ENCODE measurements at regions not wholly inside any gene's neighbourhood (a gene's known extent, or its start where the extent isn't known, plus 50 kb on each side); places are given as distances from the start of the nearest gene placed in this dataset.
"Not testable (repeated sequence)": the region's sequence is repeated elsewhere in the genome, so short reads cannot be mapped to it uniquely, and the experiment has no call there.

DNA sequence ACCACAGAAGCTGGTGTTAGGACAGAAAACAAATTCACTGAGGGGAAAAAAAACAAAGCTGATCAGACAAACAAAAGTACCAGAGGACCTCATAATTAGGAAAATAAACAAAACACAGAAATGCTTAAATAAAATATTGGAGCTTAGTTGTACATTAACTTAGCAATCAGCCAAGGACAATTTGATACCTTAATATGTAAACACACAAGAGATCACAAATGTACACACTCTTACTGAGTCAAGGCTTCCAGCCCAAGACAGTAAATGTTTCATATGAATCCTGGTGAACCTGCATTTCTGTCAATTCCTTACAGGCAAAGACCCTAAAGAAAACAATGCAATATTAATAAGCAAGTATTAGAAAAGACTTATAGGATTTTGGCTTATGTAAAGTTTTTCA is 62.0 kb upstream of the SPTLC3 start:
- no peak for DNase-seq (ENCODE audit: low spot score)

DNA sequence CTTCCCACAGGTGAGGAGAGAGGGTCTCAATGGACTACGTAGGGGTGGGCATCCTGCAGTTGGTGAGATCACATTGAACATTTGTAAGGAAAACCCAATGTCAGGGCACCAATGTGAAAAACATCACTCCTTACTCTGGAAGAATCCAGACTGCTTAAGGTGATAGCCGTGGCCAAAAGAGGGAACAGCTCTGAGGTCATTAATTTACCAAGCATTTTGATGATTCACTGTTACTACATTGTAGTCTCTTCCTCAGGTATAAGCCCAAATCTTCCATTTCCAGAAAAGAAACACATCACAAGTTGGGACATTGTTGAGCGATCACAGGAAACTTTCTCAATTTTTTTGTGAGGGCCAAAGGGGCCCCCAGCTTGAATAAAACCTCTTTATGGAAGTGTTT is 61.1 kb upstream of the SPTLC3 start:
- no peak for DNase-seq (ENCODE audit: low spot score)

DNA sequence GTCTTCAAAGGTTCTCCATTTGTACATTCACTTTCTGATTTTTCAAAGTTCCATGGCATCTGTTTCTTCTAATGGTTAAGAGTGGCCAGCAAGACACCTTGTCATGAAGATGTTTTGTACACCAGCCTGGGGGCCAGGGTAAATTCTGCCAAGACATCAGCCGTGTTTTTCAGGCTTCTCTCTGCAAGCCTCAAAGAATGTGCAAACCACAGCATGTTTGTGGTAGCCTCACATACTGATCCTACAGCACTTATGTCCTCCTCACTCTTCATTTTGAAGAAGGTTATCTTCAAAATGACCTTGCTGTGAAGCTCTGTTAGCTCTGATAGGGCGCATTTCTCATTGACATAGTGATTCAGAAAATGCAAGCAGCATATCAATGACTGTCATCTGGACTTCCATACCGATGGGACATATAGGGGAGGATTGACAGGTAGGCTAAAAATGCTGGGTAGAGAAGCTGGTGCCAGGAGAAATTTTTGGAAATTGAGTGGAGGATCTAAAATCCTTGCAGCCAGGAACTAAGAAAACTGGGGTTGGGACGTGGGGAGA is 59.3 kb upstream of the SPTLC3 start:
- no peak for DNase-seq (ENCODE audit: low spot score)

DNA sequence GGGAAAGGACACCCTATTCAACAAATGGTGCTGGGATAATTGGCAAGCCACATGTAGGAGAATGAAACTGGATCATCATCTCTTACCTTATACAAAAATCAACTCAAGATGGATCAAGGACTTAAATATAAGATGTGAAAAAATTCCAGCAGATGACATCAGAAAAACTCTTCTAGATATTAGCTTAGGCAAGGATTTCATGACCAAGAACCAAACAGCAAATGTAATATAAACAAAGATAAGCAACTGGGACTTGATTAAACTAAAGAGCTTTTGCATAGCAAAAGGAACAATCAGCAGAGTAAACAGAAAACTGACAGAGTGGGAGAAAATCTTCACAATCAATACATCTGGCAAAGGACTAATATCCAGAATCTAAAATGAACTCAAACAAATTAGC is 54.5 kb upstream of the SPTLC3 start:
- not testable (repeated sequence) for DNase-seq (ENCODE audit: low spot score)

DNA sequence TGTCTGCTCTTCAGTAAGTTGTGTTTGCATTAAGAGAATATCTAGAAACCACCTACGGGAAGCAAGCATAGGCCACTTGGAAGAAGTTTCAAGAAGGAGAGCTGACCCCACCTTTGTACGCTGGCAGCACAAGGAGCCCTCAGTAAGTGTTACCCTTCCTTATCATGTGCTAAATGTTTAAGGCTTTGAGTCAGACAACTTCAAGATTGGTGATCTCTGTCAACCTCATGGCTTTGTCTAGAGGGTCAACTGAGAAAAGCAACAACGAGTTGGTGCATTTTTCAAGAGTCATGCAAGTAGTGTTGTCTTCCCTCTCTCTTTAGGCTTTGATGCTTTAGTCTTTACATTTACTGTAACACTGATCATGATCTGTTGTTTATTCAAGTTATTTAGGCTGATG is 53.2 kb upstream of the SPTLC3 start:
- no peak for DNase-seq (ENCODE audit: low spot score)

DNA sequence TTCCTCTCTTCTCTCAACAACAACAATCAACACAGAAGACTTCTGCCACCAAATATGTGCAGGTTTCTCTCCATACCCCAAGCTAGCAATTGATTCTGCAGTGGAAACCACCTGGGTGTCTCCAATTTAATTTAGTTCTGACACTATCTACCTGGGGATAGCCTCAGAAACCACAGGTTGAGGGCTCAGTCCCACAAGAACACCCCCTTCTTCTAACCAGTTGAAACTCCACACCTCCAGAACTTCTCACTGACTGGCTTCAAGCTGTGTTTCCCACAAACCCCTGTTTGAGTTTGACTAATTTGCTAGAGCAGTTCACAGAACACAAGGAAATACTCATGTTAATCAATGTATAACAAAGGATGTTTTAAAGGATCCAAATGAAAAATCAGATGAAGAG is 52.5 kb upstream of the SPTLC3 start:
- DNase-seq (ENCODE audit: low spot score): no peak

DNA sequence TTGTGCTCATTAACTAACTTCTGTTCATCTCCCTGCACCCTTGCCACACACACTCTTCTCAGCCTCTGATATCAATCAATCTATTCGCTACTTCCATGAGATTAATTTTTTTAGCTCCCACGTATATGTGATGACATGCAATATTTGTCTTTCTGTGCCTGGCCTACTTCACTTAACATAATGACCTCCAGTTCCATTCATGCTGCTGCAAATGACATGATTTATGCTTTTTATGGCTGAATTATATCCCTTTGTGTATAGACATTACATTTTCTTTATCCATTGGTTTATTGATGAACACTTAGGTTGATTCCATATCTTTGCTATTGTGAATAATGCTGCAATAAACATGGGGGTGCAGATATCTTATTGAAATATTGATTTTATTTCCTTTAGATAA is 50.8 kb upstream of the SPTLC3 start:
- DNase-seq (ENCODE audit: low spot score): no peak

Data from left forelimb (tissue), 1 donor.